B cell (primary cell): ENCODE measurements at regions not wholly inside any gene's neighbourhood (a gene's known extent, or its start where the extent isn't known, plus 50 kb on each side); places are given as distances from the start of the nearest gene placed in this dataset.

ENCODE experiments used
- ATAC-seq: fragments of 200-7000 bp; cut with Tn5 transposase; one replicate; pipeline ENCODE4 v1.10.0; 2021; ENCODE audit warnings: low read depth, mild to moderate bottlenecking, moderate number of reproducible peaks, moderate library complexity
- CTCF ChIA-PET: fragments of 350-600 bp; sonication (Branson Sonifier 250); formaldehyde crosslinking; loops from one replicate; lab custom pipeline; 2021; ENCODE audit warnings: antibody characterized with exemption, inconsistent platforms; lab: Charles Lee
- POLR2A ChIA-PET: fragments of 350-600 bp; sonication (Branson Sonifier 250); formaldehyde crosslinking; loops from one replicate; lab custom pipeline; 2021; ENCODE audit warnings: antibody characterized with exemption; lab: Charles Lee
- DNase-seq: peaks from one replicate; pipeline ENCODE4 v3.0.0; 2013
- H2AFZ ChIP-seq: 2 replicates; pipeline ENCODE4 v1.6.1; 2012; ENCODE audit warnings: mild to moderate bottlenecking, low read depth, low read length; ENCODE audit not compliant: insufficient read depth, poor library complexity, severe bottlenecking
- H3K27ac ChIP-seq, 2 donors: 1 replicate in 1 of 2; 2 replicates in 1 of 2; pipeline ENCODE4 v1.5.1; 2012 to 2013; ENCODE audit warnings: low read length in 2 of 2, mild to moderate bottlenecking in 2 of 2, moderate library complexity in 1 of 2
- H3K27me3 ChIP-seq, 4 experiments: fragments of 200-600 bp in 1 of 4; sonication (generic) in 1 of 4; replicated peaks in 1 of 4; 1 replicate in 2 of 4; 2 replicates in 2 of 4; pipeline versions ENCODE4 v1.6.1 to v1.7.0; 2013 to 2016; ENCODE audit warnings: low read length in 3 of 4, mild to moderate bottlenecking in 2 of 4, mixed read lengths in 1 of 4, moderate library complexity in 1 of 4; ENCODE audit not compliant: insufficient read depth in 4 of 4, control insufficient read depth in 3 of 4; ENCODE audit errors: control extremely low read depth in 1 of 4
- H3K36me3 ChIP-seq, 2 experiments: replicated peaks in 1 of 2; 1 replicate in 1 of 2; 2 replicates in 1 of 2; pipeline versions ENCODE4 v1.6.1 to v1.7.1; 2013; ENCODE audit warnings: low read length in 1 of 2; ENCODE audit not compliant: insufficient read depth in 2 of 2, control insufficient read depth in 1 of 2; ENCODE audit errors: control extremely low read depth in 1 of 2, extremely low read depth in 1 of 2
- H3K4me1 ChIP-seq, 2 donors: fragments of 200-600 bp in 1 of 2; sonication (generic) in 1 of 2; 1 replicate in 1 of 2; 2 replicates in 1 of 2; pipeline versions ENCODE4 v1.5.1 to v1.6.1; 2013 to 2017; ENCODE audit warnings: low read length in 2 of 2; ENCODE audit not compliant: control insufficient read depth in 2 of 2, insufficient read depth in 2 of 2
- H3K4me2 ChIP-seq: replicated peaks from 2 replicates; pipeline ENCODE3; 2012; ENCODE audit warnings: mild to moderate bottlenecking, low read depth, low read length; ENCODE audit not compliant: poor library complexity, severe bottlenecking
- H3K4me3 ChIP-seq, 5 experiments: fragments of 200-600 bp in 1 of 5; sonication (generic) in 1 of 5; 1 replicate in 3 of 5; 2 replicates in 2 of 5; pipeline versions ENCODE4 v1.5.1 to v1.7.0; 2011 to 2016; ENCODE audit warnings: low read length in 4 of 5, mild to moderate bottlenecking in 4 of 5, low read depth in 2 of 5, control low read depth in 1 of 5, moderate library complexity in 1 of 5; ENCODE audit not compliant: insufficient read depth in 1 of 5; ENCODE audit errors: control extremely low read depth in 1 of 5, extremely low read depth in 1 of 5
- H3K79me2 ChIP-seq: fragments of 200-600 bp; sonication (generic); one replicate; pipeline ENCODE4 v1.6.0; 2016; ENCODE audit warnings: low read length; ENCODE audit not compliant: control insufficient read depth, insufficient read depth
- H3K9ac ChIP-seq: fragments of 200-600 bp; sonication (generic); 2 replicates; pipeline ENCODE4 v1.6.1; 2017; ENCODE audit warnings: mild to moderate bottlenecking, low read length, moderate library complexity
- H3K9me3 ChIP-seq, 3 donors: one replicate each; pipeline versions ENCODE4 v1.6.1 to v1.7.1; 2013; ENCODE audit warnings: low read length in 2 of 3; ENCODE audit not compliant: control insufficient read depth in 2 of 3, insufficient read depth in 1 of 3; ENCODE audit errors: control extremely low read depth in 1 of 3
- H4K20me1 ChIP-seq: 2 replicates; pipeline ENCODE4 v1.6.0; 2012; ENCODE audit warnings: mild to moderate bottlenecking, low read length; ENCODE audit not compliant: insufficient read depth, control insufficient read depth, poor library complexity, severe bottlenecking
- H3K27ac Mint-ChIP-seq: one replicate; pipeline ENCODE4 v1.8.0; 2021; ENCODE audit warnings: mixed read lengths
- H3K27me3 Mint-ChIP-seq: one replicate; pipeline ENCODE4 v1.8.0; 2021; ENCODE audit warnings: mixed read lengths
- H3K4me1 Mint-ChIP-seq: one replicate; pipeline ENCODE4 v1.8.0; 2021; ENCODE audit warnings: mixed read lengths
- H3K4me3 Mint-ChIP-seq: one replicate; pipeline ENCODE4 v1.8.0; 2021; ENCODE audit warnings: mixed read lengths
- H3K9me3 Mint-ChIP-seq: one replicate; pipeline ENCODE4 v1.8.0; 2022; ENCODE audit warnings: mixed read lengths; ENCODE audit not compliant: insufficient read depth
- EZH2 ChIP-seq: IDR thresholded peaks from 2 replicates; pipeline ENCODE4 v1.6.1; 2012; ENCODE audit warnings: borderline replicate concordance, low read depth, mild to moderate bottlenecking, moderate library complexity, low read length; ENCODE audit not compliant: insufficient read depth, poor library complexity, severe bottlenecking
- WGBS: methylation state at CpG from one replicate; pipeline ENCODE4 v1.1.5; 2013; ENCODE audit warnings: missing lambda C conversion rate; ENCODE audit not compliant: insufficient coverage; 5-methylcytosine and 5-hydroxymethylcytosine counted together
- intact Hi-C: fragments of 100-400 bp; cut with micrococcal nuclease; formaldehyde crosslinking; loops from one replicate; pipeline ENCODE4 v1.10.0; 2022
- TF ChIP-seq, protein P1 (sequence below): fragments of 200-600 bp; IDR thresholded peaks from one replicate; pipeline ENCODE4 v1.8.0; 2022; ENCODE audit warnings: antibody characterized with exemption, mild to moderate bottlenecking

- Mint-ChIP-seq H3K27ac (no peak overlapping the region), H3K4me3 (no peak overlapping the region), H3K4me1 (no peaks in the 10 kb centered on the region), H3K27me3 (no peaks in the 10 kb centered on the region), H3K9me3 (peaks cover 6% of the 10 kb centered on the region)
- Histone ChIP-seq H3K27ac (no peak overlapping the region), H2AFZ (no peak overlapping the region), H3K4me2 (no peak overlapping the region), H3K79me2 (no peaks in the 10 kb centered on the region), H4K20me1 (no peaks in the 10 kb centered on the region), H3K36me3 (no peaks in the 10 kb centered on the region), H3K9ac (no peak overlapping the region), H3K27me3 (no peaks in the 10 kb centered on the region), H3K9me3 (no peaks in the 10 kb centered on the region), H3K4me1 (no peaks in the 10 kb centered on the region), H3K4me3 (no peak overlapping the region)
- DNase-seq: no peak
- no peak for ATAC-seq
- ChIA-PET POLR2A (no interaction called here), CTCF (no interaction called here)
- TF ChIP-seq, protein P1, sequence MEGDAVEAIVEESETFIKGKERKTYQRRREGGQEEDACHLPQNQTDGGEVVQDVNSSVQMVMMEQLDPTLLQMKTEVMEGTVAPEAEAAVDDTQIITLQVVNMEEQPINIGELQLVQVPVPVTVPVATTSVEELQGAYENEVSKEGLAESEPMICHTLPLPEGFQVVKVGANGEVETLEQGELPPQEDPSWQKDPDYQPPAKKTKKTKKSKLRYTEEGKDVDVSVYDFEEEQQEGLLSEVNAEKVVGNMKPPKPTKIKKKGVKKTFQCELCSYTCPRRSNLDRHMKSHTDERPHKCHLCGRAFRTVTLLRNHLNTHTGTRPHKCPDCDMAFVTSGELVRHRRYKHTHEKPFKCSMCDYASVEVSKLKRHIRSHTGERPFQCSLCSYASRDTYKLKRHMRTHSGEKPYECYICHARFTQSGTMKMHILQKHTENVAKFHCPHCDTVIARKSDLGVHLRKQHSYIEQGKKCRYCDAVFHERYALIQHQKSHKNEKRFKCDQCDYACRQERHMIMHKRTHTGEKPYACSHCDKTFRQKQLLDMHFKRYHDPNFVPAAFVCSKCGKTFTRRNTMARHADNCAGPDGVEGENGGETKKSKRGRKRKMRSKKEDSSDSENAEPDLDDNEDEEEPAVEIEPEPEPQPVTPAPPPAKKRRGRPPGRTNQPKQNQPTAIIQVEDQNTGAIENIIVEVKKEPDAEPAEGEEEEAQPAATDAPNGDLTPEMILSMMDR: no peak
- no peak for TF ChIP-seq EZH2
- intact Hi-C loops: no loop called here
- 100% methylated on average over 1 of the region's 5 CpGs for WGBS
These were observed 610.7 kb upstream of the ADGRL3 start for GRCh38 chr4:60589425-60589824.

GRCh38 chr4:60590116-60590515 lies 610.0 kb upstream of the ADGRL3 start:
- Mint-ChIP-seq H3K27me3 (no peaks in the 10 kb centered on the region), H3K9me3 (peaks cover 6% of the 10 kb centered on the region), H3K27ac (no peak overlapping the region), H3K4me1 (no peaks in the 10 kb centered on the region), H3K4me3 (no peak overlapping the region)
- DNase-seq (no peak), ATAC-seq (no peak)
- Histone ChIP-seq H3K36me3 (no peaks in the 10 kb centered on the region), H3K4me1 (no peaks in the 10 kb centered on the region), H4K20me1 (no peaks in the 10 kb centered on the region), H3K9me3 (no peaks in the 10 kb centered on the region), H3K4me2 (no peak overlapping the region), H2AFZ (no peak overlapping the region), H3K9ac (no peak overlapping the region), H3K27ac (no peak overlapping the region), H3K4me3 (no peak overlapping the region), H3K27me3 (no peaks in the 10 kb centered on the region), H3K79me2 (no peaks in the 10 kb centered on the region)
- POLR2A ChIA-PET: no interaction called here
- TF ChIP-seq, protein P1: no peak
- TF ChIP-seq EZH2: no peak
- CTCF ChIA-PET: no interaction called here
- intact Hi-C loops: no loop called here
